ENCODE measurements at regions not wholly inside any gene's neighbourhood (a gene's known extent, or its start where the extent isn't known, plus 50 kb on each side); places are given as distances from the start of the nearest gene placed in this dataset.

DNA sequence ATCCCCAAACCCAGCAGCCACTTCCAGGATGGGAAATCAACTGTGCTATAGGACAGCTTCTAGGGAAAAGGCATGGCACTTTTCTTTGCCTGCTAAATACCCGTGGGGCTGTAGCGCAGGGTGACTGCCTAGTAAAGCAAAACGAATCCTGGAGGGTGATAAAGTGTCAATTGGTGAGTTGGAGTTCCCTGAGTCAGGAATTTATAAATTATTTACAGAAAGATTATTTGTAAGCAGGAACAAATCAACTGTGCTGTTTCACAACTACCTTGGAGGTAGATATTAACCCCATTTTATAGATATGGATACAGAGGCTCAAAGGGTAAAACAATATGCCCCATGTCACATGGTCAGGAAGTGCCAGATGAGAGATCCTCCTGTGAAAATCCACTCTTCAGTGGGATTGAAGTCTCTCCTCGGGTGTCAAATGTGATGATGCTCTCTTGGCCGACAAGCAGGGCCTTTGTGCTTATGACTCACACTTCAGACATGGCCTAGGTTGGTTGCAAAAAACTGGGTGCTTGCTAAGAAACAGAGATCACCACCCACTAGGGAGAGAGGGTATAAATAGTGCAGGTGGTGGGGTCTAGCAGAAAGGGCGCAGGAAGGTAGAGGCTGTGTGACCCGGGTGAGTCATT is 383.2 kb upstream of the ZMIZ1 start:
- no peak for FAIRE-seq
- no peak for DNase-seq (ENCODE audit: insufficient read length, low spot score)
- TF ChIP-seq, protein P1, sequence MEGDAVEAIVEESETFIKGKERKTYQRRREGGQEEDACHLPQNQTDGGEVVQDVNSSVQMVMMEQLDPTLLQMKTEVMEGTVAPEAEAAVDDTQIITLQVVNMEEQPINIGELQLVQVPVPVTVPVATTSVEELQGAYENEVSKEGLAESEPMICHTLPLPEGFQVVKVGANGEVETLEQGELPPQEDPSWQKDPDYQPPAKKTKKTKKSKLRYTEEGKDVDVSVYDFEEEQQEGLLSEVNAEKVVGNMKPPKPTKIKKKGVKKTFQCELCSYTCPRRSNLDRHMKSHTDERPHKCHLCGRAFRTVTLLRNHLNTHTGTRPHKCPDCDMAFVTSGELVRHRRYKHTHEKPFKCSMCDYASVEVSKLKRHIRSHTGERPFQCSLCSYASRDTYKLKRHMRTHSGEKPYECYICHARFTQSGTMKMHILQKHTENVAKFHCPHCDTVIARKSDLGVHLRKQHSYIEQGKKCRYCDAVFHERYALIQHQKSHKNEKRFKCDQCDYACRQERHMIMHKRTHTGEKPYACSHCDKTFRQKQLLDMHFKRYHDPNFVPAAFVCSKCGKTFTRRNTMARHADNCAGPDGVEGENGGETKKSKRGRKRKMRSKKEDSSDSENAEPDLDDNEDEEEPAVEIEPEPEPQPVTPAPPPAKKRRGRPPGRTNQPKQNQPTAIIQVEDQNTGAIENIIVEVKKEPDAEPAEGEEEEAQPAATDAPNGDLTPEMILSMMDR (IDR thresholded peaks at IDR 0.05; ENCODE audit: insufficient read depth, missing control alignments) = no peak

DNA sequence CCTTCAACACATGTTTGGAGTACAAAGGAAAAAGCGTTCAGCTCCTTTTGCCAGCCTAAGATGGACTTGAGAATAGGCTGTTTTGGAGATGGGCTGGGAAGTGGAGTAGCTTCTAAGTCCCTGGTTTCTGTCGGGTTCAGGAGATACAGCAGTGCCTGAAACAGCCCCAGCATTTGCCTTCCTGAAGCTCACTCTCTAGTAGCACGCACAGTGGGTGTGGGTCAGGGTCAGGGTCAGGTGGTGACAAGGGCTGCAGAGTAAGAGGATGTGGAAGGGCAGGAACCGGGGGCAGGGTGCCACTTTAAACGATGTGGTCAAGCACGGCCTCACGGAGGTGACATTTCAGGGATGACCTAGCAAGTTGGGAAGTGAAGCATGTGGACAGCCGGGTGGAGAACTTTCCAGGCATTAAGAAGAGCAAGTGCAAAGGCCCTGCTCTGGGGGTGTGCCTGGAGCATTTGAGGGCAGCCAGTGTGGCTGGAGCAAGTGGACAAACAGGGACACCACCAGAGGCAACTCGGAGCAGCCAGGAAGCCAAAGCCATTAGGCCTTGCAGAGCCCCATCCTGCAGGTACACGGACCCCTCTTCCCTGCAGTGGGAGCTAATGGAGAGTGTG is 382.2 kb upstream of the ZMIZ1 start:
- DNase-seq (ENCODE audit: insufficient read length, low spot score) (no peak), FAIRE-seq (no peak)
- TF ChIP-seq, protein P1 (IDR thresholded peaks at IDR 0.05; ENCODE audit: insufficient read depth, missing control alignments) = no peak

DNA sequence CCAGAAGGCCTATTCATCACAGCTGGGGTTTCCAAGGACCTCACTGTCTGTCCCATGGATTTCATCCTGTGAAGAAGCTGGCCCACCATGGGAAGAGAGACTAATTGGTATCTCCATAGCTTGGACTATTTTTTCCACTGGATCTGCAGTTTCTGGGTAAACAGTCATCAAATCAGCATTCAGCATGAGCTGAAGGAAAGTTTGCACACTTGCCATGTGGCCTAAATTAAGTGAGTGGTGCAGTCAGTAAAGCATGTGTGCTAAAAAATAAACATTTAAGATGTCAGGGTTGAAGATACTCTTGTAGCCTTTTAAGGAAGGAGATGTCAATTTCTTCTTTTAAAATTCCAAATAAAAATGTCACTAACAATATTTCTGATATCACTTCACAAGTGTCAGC is 381.1 kb upstream of the ZMIZ1 start:
- TF ChIP-seq, protein P1 (IDR thresholded peaks at IDR 0.05; ENCODE audit: insufficient read depth, missing control alignments) = no peak
- FAIRE-seq (no peak), DNase-seq (ENCODE audit: insufficient read length, low spot score) (no peak)

- DNase-seq (ENCODE audit: insufficient read length, low spot score) = no peak
- no peak for FAIRE-seq
- TF ChIP-seq, protein P1 (IDR thresholded peaks at IDR 0.05; ENCODE audit: insufficient read depth, missing control alignments) = no peak
Measured at GRCh38 chr10:78688230-78688900, 380.4 kb upstream of the ZMIZ1 start.

- FAIRE-seq (no peak), DNase-seq (ENCODE audit: insufficient read length, low spot score) (no peak)
- TF ChIP-seq, protein P1 (IDR thresholded peaks at IDR 0.05; ENCODE audit: insufficient read depth, missing control alignments) = no peak
Measured at GRCh38 chr10:78688901-78689583, 379.7 kb upstream of the ZMIZ1 start.

GRCh38 chr10:78689584-78689935 is 379.2 kb upstream of the ZMIZ1 start:
- no peak for DNase-seq (ENCODE audit: insufficient read length, low spot score)
- no peak for FAIRE-seq
- TF ChIP-seq, protein P1 (IDR thresholded peaks at IDR 0.05; ENCODE audit: insufficient read depth, missing control alignments) = no peak

All from D721Med (cell line).